Astrocyte (in vitro differentiated cells and primary cell): ENCODE measurements at regions not wholly inside any gene's neighbourhood (a gene's known extent, or its start where the extent isn't known, plus 50 kb on each side); places are given as distances from the start of the nearest gene placed in this dataset.

Experiments
- CTCF ChIP-seq: IDR thresholded peaks from 2 replicates; pipeline ENCODE4 v1.5.1; 2011; ENCODE audit warnings: low read depth, mild to moderate bottlenecking, inconsistent platforms, low read length, moderate library complexity; ENCODE audit not compliant: insufficient read depth
- EZH2 ChIP-seq: IDR thresholded peaks from 2 replicates; pipeline ENCODE4 v1.6.1; 2012; ENCODE audit warnings: mild to moderate bottlenecking, low read length, inconsistent platforms; ENCODE audit not compliant: insufficient read depth

DNA sequence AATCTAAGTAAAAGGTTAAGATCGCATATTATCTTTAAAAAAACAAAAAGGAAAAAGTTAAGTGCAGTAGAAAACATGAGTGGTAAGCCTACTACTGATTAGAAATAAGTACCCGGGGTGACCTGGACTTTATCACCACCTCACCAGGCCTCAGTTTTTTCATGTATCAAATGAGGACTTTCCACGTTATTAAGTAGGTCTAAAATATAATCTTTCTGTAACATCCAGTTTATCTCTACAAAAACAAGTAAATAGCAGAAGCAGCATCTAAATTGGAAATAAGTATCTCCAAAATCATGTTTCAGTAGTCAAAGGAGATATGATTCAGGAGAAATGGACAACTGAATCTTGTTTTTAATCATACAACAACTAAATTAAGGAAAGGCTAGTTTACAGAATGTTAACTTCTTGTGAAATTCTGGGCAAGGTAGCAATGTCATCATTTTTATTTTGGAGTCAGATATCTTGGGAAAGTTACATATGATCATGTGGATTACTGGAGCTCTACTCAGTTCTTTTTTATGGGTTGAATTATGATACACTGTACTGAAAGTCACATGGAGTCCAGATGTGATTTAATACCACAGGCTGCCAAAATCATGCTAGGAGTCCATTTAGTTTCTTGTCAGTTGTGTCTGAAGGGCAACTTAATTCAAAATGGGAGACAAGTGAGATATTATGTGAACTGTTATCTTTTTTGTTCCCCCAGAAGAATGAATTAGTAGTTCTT, 114.7 kb upstream of the PRL start:
- TF ChIP-seq EZH2 (no peak), CTCF (no peak)
